CD4-positive, alpha-beta memory T cell (primary cell): ENCODE measurements at regions not wholly inside any gene's neighbourhood (a gene's known extent, or its start where the extent isn't known, plus 50 kb on each side); places are given as distances from the start of the nearest gene placed in this dataset.
"Not testable (repeated sequence)": the region's sequence is repeated elsewhere in the genome, so short reads cannot be mapped to it uniquely, and the experiment has no call there.

Experiments used
- CTCF ChIA-PET: fragments of 350-600 bp; sonication (Branson Sonifier 250); formaldehyde crosslinking; loops from one replicate; lab custom pipeline; 2021; ENCODE audit warnings: inconsistent platforms; ENCODE audit not compliant: partially characterized antibody; lab: Charles Lee
- POLR2A ChIA-PET: fragments of 350-600 bp; sonication (Branson Sonifier 250); formaldehyde crosslinking; loops from one replicate; lab custom pipeline; 2021; ENCODE audit not compliant: partially characterized antibody; lab: Charles Lee
- DNase-seq, 5 donors: peaks; one replicate each; pipeline versions ENCODE4 v3.0.0 to v3.0.0-alpha.2; 2020 to 2022; ENCODE audit warnings: mixed read lengths in 1 of 5
- H3K27ac ChIP-seq: one replicate; pipeline ENCODE4 v1.7.0; 2013; ENCODE audit warnings: low read depth, low read length
- H3K27me3 ChIP-seq: 2 replicates; pipeline ENCODE4 v1.7.0; 2013; ENCODE audit warnings: mild to moderate bottlenecking, low read length, moderate library complexity; ENCODE audit not compliant: insufficient read depth
- H3K36me3 ChIP-seq: 2 replicates; pipeline ENCODE4 v1.7.0; 2013; ENCODE audit warnings: mild to moderate bottlenecking, low read length, moderate library complexity; ENCODE audit not compliant: insufficient read depth
- H3K4me1 ChIP-seq: 2 replicates; pipeline ENCODE4 v1.7.0; 2013; ENCODE audit warnings: mild to moderate bottlenecking, low read length, moderate library complexity; ENCODE audit not compliant: insufficient read depth
- H3K4me3 ChIP-seq, 2 donors: one replicate each; pipeline ENCODE4 v1.7.0; 2013; ENCODE audit warnings: low read length in 2 of 2, mild to moderate bottlenecking in 1 of 2
- H3K9me3 ChIP-seq, 2 donors: one replicate each; pipeline ENCODE4 v1.7.0; 2013; ENCODE audit warnings: low read length in 2 of 2, control low read depth in 1 of 2; ENCODE audit not compliant: control insufficient read depth in 1 of 2
- H3K27ac Mint-ChIP-seq, 7 donors: one replicate each; pipeline ENCODE4 v1.8.0; 2020 to 2021; ENCODE audit warnings: mixed read lengths in 7 of 7, mild to moderate bottlenecking in 6 of 7, inconsistent platforms in 3 of 7, moderate library complexity in 3 of 7
- H3K27me3 Mint-ChIP-seq, 2 donors: one replicate each; pipeline ENCODE4 v1.8.0; 2020 to 2021; ENCODE audit warnings: mixed read lengths in 2 of 2
- H3K36me3 Mint-ChIP-seq, 2 donors: one replicate each; pipeline ENCODE4 v1.8.0; 2020 to 2021; ENCODE audit warnings: mixed read lengths in 2 of 2, inconsistent platforms in 1 of 2, mild to moderate bottlenecking in 1 of 2
- H3K4me1 Mint-ChIP-seq, 4 donors: one replicate each; pipeline ENCODE4 v1.8.0; 2020 to 2021; ENCODE audit warnings: mixed read lengths in 4 of 4, mild to moderate bottlenecking in 1 of 4
- H3K4me3 Mint-ChIP-seq, 8 donors: one replicate each; pipeline ENCODE4 v1.8.0; 2020 to 2021; ENCODE audit warnings: mixed read lengths in 8 of 8, mild to moderate bottlenecking in 7 of 8, moderate library complexity in 6 of 8, inconsistent platforms in 3 of 8
- H3K9me3 Mint-ChIP-seq, 8 donors: one replicate each; pipeline ENCODE4 v1.8.0; 2020 to 2021; ENCODE audit warnings: mixed read lengths in 8 of 8, mild to moderate bottlenecking in 5 of 8, inconsistent platforms in 3 of 8, moderate library complexity in 1 of 8
- intact Hi-C: fragments of 100-400 bp; cut with micrococcal nuclease; formaldehyde crosslinking; loops from one replicate; pipeline ENCODE4 v1.15.1; 2023

GRCh38 chr4:146051223-146051622 is 112.6 kb upstream of the ZNF827 start:
- intact Hi-C loops, result no loop called here
- ChIA-PET CTCF (no interaction called here), POLR2A (no interaction called here)
- Histone ChIP-seq H3K27ac (no peak overlapping the region), H3K9me3 (no peaks in the 10 kb centered on the region), H3K36me3 (no peaks in the 10 kb centered on the region), H3K4me3 (no peak overlapping the region), H3K27me3 (no peaks in the 10 kb centered on the region), H3K4me1 (no peaks in the 10 kb centered on the region)
- no peak overlapping the region for H3K27ac Mint-ChIP-seq
- DNase-seq, result no peak
- H3K9me3 Mint-ChIP-seq, result peaks cover under 1 to 9% (median 5%) of the 10 kb centered on the region in 8 donors
- H3K36me3 Mint-ChIP-seq, result peaks cover 0 to 6% of the 10 kb centered on the region in 2 donors
- peaks cover 7 to 10% of the 10 kb centered on the region in 2 donors for H3K27me3 Mint-ChIP-seq
- no peak overlapping the region for H3K4me3 Mint-ChIP-seq
- no peaks in the 10 kb centered on the region for H3K4me1 Mint-ChIP-seq

GRCh38 chr4:146049802-146050201 is 111.2 kb upstream of the ZNF827 start:
- no peaks in the 10 kb centered on the region for H3K4me1 Mint-ChIP-seq
- peaks cover 2 to 9% (median 5%) of the 10 kb centered on the region in 8 donors for H3K9me3 Mint-ChIP-seq
- no peak overlapping the region for H3K4me3 Mint-ChIP-seq
- Histone ChIP-seq H3K27me3 (no peaks in the 10 kb centered on the region), H3K27ac (no peak overlapping the region), H3K4me3 (no peak overlapping the region), H3K4me1 (no peaks in the 10 kb centered on the region), H3K36me3 (no peaks in the 10 kb centered on the region), H3K9me3 (no peaks in the 10 kb centered on the region)
- peaks cover 10 to 11% of the 10 kb centered on the region in 2 donors for H3K27me3 Mint-ChIP-seq
- POLR2A ChIA-PET, result no interaction called here
- intact Hi-C loops, result no loop called here
- no peak overlapping the region for H3K27ac Mint-ChIP-seq
- CTCF ChIA-PET, result no interaction called here
- peaks cover 0 to 6% of the 10 kb centered on the region in 2 donors for H3K36me3 Mint-ChIP-seq
- DNase-seq, result no peak

- intact Hi-C loops, H3K4me3 Mint-ChIP-seq, POLR2A ChIA-PET, H3K36me3 Mint-ChIP-seq, H3K9me3 ChIP-seq, CTCF ChIA-PET, H3K27ac Mint-ChIP-seq, H3K4me1 ChIP-seq, H3K4me1 Mint-ChIP-seq, H3K36me3 ChIP-seq, H3K27me3 ChIP-seq, H3K9me3 Mint-ChIP-seq, H3K4me3 ChIP-seq, DNase-seq, H3K27ac ChIP-seq: not testable (repeated sequence)
- peaks cover 9 to 11% of the 10 kb centered on the region in 2 donors for H3K27me3 Mint-ChIP-seq
Observed at GRCh38 chr4:146047768-146048167, 109.1 kb upstream of the ZNF827 start.

GRCh38 chr4:146041139-146042004 is 102.7 kb upstream of the ZNF827 start:
- Histone ChIP-seq H3K27me3 (no peaks in the 10 kb centered on the region), H3K4me3 (no peak overlapping the region), H3K36me3 (no peaks in the 10 kb centered on the region), H3K9me3 (no peaks in the 10 kb centered on the region), H3K27ac (no peak overlapping the region), H3K4me1 (no peaks in the 10 kb centered on the region)
- POLR2A ChIA-PET, result no interaction called here
- H3K4me1 Mint-ChIP-seq, result peaks cover 0 to 1% (median 0%) of the 10 kb centered on the region in 4 donors
- H3K27ac Mint-ChIP-seq, result no peak overlapping the region
- no peak for DNase-seq
- H3K27me3 Mint-ChIP-seq, result peaks cover 2 to 4% of the 10 kb centered on the region in 2 donors
- no peak overlapping the region for H3K4me3 Mint-ChIP-seq
- intact Hi-C loops, result no loop called here
- no peaks in the 10 kb centered on the region for H3K36me3 Mint-ChIP-seq
- peaks cover 0 to 2% (median 0%) of the 10 kb centered on the region in 8 donors for H3K9me3 Mint-ChIP-seq
- CTCF ChIA-PET, result no interaction called here

- Histone ChIP-seq H3K36me3 (no peaks in the 10 kb centered on the region), H3K4me3 (no peak overlapping the region), H3K27ac (no peak overlapping the region), H3K9me3 (no peaks in the 10 kb centered on the region), H3K4me1 (no peaks in the 10 kb centered on the region), H3K27me3 (no peaks in the 10 kb centered on the region)
- intact Hi-C loops, result no loop called here
- Mint-ChIP-seq H3K9me3 (peaks cover 0 to 3% (median 0%) of the 10 kb centered on the region in 8 donors), H3K27me3 (peaks cover 0 to 3% of the 10 kb centered on the region in 2 donors), H3K27ac (no peak overlapping the region), H3K4me3 (no peak overlapping the region), H3K4me1 (peaks cover 0 to 1% (median 0%) of the 10 kb centered on the region in 4 donors), H3K36me3 (no peaks in the 10 kb centered on the region)
- POLR2A ChIA-PET, result no interaction called here
- CTCF ChIA-PET, result no interaction called here
- DNase-seq, result no peak
Observed at GRCh38 chr4:146040623-146041022, 102.0 kb upstream of the ZNF827 start.

- Histone ChIP-seq H3K27ac (no peak overlapping the region), H3K36me3 (no peaks in the 10 kb centered on the region), H3K4me1 (no peaks in the 10 kb centered on the region), H3K27me3 (no peaks in the 10 kb centered on the region), H3K4me3 (no peak overlapping the region), H3K9me3 (no peaks in the 10 kb centered on the region)
- CTCF ChIA-PET, result no interaction called here
- POLR2A ChIA-PET, result no interaction called here
- Mint-ChIP-seq H3K4me1 (peaks cover 0 to 5% (median 0%) of the 10 kb centered on the region in 4 donors), H3K27ac (no peak overlapping the region), H3K36me3 (no peaks in the 10 kb centered on the region), H3K27me3 (peaks cover 0 to 6% of the 10 kb centered on the region in 2 donors), H3K9me3 (peaks cover 0 to 5% (median 0%) of the 10 kb centered on the region in 8 donors), H3K4me3 (no peak overlapping the region)
- DNase-seq, result no peak
- intact Hi-C loops, result no loop called here
Observed at GRCh38 chr4:146033149-146033548, 94.5 kb upstream of the ZNF827 start.

- Mint-ChIP-seq H3K27ac (no peak overlapping the region), H3K9me3 (peaks cover 0 to 5% (median 0%) of the 10 kb centered on the region in 8 donors)
Observed at GRCh38 chr4:146032234-146032860, 93.7 kb upstream of the ZNF827 start.

More at GRCh38 chr4:146032234-146032860, 93.7 kb upstream of the ZNF827 start:
- Histone ChIP-seq H3K36me3 (no peaks in the 10 kb centered on the region), H3K27me3 (no peaks in the 10 kb centered on the region), H3K9me3 (no peaks in the 10 kb centered on the region), H3K4me3 (no peak overlapping the region), H3K4me1 (no peaks in the 10 kb centered on the region), H3K27ac (no peak overlapping the region)
- CTCF ChIA-PET, result no interaction called here
- intact Hi-C loops, result no loop called here
- Mint-ChIP-seq H3K4me1 (peaks cover 0 to 5% (median 0%) of the 10 kb centered on the region in 4 donors), H3K36me3 (no peaks in the 10 kb centered on the region), H3K4me3 (no peak overlapping the region), H3K27me3 (peaks cover 0 to 6% of the 10 kb centered on the region in 2 donors)
- POLR2A ChIA-PET, result no interaction called here
- no peak for DNase-seq
